OCI-LY1 (cell line): ENCODE measurements at regions not wholly inside any gene's neighbourhood (a gene's known extent, or its start where the extent isn't known, plus 50 kb on each side); places are given as distances from the start of the nearest gene placed in this dataset.

Source experiments
- H2AFZ ChIP-seq: fragments of 200-600 bp; sonication (generic), shearing (Covaris generic); 2 replicates; pipeline ENCODE4 v1.6.0; 2014; ENCODE audit warnings: antibody characterized with exemption, mild to moderate bottlenecking, low read length
- H3F3A ChIP-seq: fragments of 200-600 bp; sonication (generic), shearing (Covaris generic); 2 replicates; pipeline ENCODE4 v1.6.0; 2014; ENCODE audit warnings: mild to moderate bottlenecking, antibody characterized with exemption, low read length, moderate library complexity; ENCODE audit not compliant: insufficient read depth
- H3K27ac ChIP-seq: fragments of 200-600 bp; sonication (generic); 2 replicates; pipeline ENCODE4 v1.5.1; 2014; ENCODE audit warnings: low read length, mixed run types, mild to moderate bottlenecking, low read depth; ENCODE audit not compliant: poor library complexity, severe bottlenecking
- H3K27me3 ChIP-seq: fragments of 200-600 bp; sonication (generic); 2 replicates; pipeline ENCODE4 v1.6.0; 2014; ENCODE audit warnings: antibody characterized with exemption, mild to moderate bottlenecking, low read length, moderate library complexity; ENCODE audit not compliant: insufficient read depth
- H3K36me3 ChIP-seq: fragments of 200-600 bp; sonication (generic); 2 replicates; pipeline ENCODE4 v1.6.1; 2014; ENCODE audit warnings: mild to moderate bottlenecking, antibody characterized with exemption, low read length, moderate library complexity, mixed read lengths; ENCODE audit not compliant: insufficient read depth
- H3K4me1 ChIP-seq: fragments of 200-600 bp; sonication (generic); 2 replicates; pipeline ENCODE4 v1.5.1; 2014; ENCODE audit warnings: mild to moderate bottlenecking, low read length, moderate library complexity; ENCODE audit not compliant: insufficient read depth, severe bottlenecking
- H3K4me2 ChIP-seq: fragments of 200-600 bp; sonication (generic), shearing (Covaris generic); 2 replicates; pipeline ENCODE4 v1.6.1; 2014; ENCODE audit warnings: low read length
- H3K4me3 ChIP-seq: fragments of 200-600 bp; sonication (generic); 2 replicates; pipeline ENCODE4 v1.5.1; 2014; ENCODE audit warnings: low read length, low read depth, mild to moderate bottlenecking, mixed read lengths; ENCODE audit not compliant: poor library complexity, severe bottlenecking
- H3K79me2 ChIP-seq: fragments of 200-600 bp; shearing (Covaris generic); 2 replicates; pipeline ENCODE4 v1.6.1; 2016; ENCODE audit warnings: mixed run types, low read length, mixed read lengths; ENCODE audit not compliant: insufficient read depth
- H3K9ac ChIP-seq: fragments of 200-600 bp; sonication (generic), shearing (Covaris generic); 2 replicates; pipeline ENCODE4 v1.6.1; 2014; ENCODE audit warnings: mild to moderate bottlenecking, low read length, mixed read lengths
- H3K9me2 ChIP-seq: fragments of 200-600 bp; sonication (generic), shearing (Covaris generic); 2 replicates; pipeline ENCODE4 v1.6.1; 2014; ENCODE audit warnings: low read depth, mild to moderate bottlenecking, low read length, mixed read lengths
- H3K9me3 ChIP-seq: fragments of 200-600 bp; shearing (Covaris generic); 2 replicates; pipeline ENCODE4 v1.6.1; 2014; ENCODE audit warnings: low read length, mixed read lengths
- H4K20me1 ChIP-seq: fragments of 200-600 bp; sonication (generic), shearing (Covaris generic); 2 replicates; pipeline ENCODE4 v1.6.0; 2016; ENCODE audit warnings: mild to moderate bottlenecking, low read length; ENCODE audit not compliant: insufficient read depth
- EZH2 ChIP-seq: fragments of 200-600 bp; sonication (generic), shearing (Covaris generic); IDR thresholded peaks from 2 replicates; pipeline ENCODE4 v1.8.0; 2017; ENCODE audit warnings: borderline replicate concordance, mixed run types, mild to moderate bottlenecking, antibody characterized with exemption, low read length, moderate library complexity, mixed read lengths
- TF ChIP-seq, protein P1 (sequence below): fragments of 200-600 bp; sonication (generic), shearing (Covaris generic); IDR thresholded peaks from 2 replicates; pipeline ENCODE4 v1.5.1; 2017; ENCODE audit warnings: mild to moderate bottlenecking, antibody characterized with exemption, low read length, moderate library complexity, mixed read lengths

DNA sequence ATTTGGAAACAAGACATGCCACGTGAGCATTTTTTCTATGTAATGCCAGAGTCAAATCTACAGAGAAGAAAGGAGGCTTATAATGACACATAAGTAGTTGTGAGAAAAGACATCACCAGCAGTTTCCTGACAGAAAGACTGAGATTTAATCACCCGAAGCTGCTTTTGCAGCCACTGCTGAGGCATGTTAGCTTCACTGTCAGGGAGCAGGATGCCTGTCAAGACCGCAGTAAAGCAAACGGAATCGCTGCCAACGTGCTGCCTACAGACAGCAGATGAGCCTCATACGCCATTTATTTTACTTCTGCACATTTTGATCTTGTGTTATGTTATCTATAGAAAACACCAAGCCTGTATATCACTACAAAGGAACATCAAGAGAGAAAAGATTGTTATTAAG is 68.7 kb upstream of the NDST3 start:
- H3K79me2 ChIP-seq = no peaks in the 10 kb centered on the region
- no peak overlapping the region for H3K9ac ChIP-seq
- TF ChIP-seq, protein P1, sequence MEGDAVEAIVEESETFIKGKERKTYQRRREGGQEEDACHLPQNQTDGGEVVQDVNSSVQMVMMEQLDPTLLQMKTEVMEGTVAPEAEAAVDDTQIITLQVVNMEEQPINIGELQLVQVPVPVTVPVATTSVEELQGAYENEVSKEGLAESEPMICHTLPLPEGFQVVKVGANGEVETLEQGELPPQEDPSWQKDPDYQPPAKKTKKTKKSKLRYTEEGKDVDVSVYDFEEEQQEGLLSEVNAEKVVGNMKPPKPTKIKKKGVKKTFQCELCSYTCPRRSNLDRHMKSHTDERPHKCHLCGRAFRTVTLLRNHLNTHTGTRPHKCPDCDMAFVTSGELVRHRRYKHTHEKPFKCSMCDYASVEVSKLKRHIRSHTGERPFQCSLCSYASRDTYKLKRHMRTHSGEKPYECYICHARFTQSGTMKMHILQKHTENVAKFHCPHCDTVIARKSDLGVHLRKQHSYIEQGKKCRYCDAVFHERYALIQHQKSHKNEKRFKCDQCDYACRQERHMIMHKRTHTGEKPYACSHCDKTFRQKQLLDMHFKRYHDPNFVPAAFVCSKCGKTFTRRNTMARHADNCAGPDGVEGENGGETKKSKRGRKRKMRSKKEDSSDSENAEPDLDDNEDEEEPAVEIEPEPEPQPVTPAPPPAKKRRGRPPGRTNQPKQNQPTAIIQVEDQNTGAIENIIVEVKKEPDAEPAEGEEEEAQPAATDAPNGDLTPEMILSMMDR = no peak
- no peak for TF ChIP-seq EZH2
- no peaks in the 10 kb centered on the region for H4K20me1 ChIP-seq
- no peaks in the 10 kb centered on the region for H3F3A ChIP-seq
- no peaks in the 10 kb centered on the region for H3K9me2 ChIP-seq
- H3K27ac ChIP-seq = no peak overlapping the region
- H3K4me1 ChIP-seq = no peaks in the 10 kb centered on the region
- no peak overlapping the region for H3K4me3 ChIP-seq
- no peaks in the 10 kb centered on the region for H3K36me3 ChIP-seq
- H3K27me3 ChIP-seq = no peaks in the 10 kb centered on the region
- H3K9me3 ChIP-seq = no peaks in the 10 kb centered on the region
- no peak overlapping the region for H3K4me2 ChIP-seq
- H2AFZ ChIP-seq = no peak overlapping the region

DNA sequence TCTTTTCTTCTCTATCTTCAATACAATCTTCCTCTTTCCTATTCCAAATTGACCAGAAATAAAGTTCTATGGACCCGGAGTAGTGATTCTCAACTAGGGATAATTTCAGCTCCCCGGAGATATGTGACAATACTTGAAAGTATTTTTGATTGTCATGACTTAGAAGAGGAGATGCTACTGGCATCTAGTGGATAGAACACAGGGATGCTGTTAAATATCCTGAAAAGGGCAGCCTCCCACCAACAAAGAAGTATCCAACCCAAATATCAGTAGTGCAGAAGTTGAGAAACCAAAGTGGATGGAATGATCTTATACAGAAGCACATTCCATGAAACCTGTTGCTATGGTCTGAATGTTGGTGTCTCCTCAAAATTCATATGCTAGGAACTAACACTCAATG is 65.7 kb upstream of the NDST3 start:
- H2AFZ ChIP-seq = no peak overlapping the region
- H3K79me2 ChIP-seq = no peaks in the 10 kb centered on the region
- no peaks in the 10 kb centered on the region for H3K4me1 ChIP-seq
- H3F3A ChIP-seq = no peaks in the 10 kb centered on the region
- H3K27me3 ChIP-seq = no peaks in the 10 kb centered on the region
- H3K9ac ChIP-seq = no peak overlapping the region
- H3K9me3 ChIP-seq = no peaks in the 10 kb centered on the region
- H3K4me3 ChIP-seq = no peak overlapping the region
- H3K9me2 ChIP-seq = no peaks in the 10 kb centered on the region
- TF ChIP-seq, protein P1 = no peak
- TF ChIP-seq EZH2 = no peak
- no peak overlapping the region for H3K27ac ChIP-seq
- no peaks in the 10 kb centered on the region for H3K36me3 ChIP-seq
- no peaks in the 10 kb centered on the region for H4K20me1 ChIP-seq
- no peak overlapping the region for H3K4me2 ChIP-seq

DNA sequence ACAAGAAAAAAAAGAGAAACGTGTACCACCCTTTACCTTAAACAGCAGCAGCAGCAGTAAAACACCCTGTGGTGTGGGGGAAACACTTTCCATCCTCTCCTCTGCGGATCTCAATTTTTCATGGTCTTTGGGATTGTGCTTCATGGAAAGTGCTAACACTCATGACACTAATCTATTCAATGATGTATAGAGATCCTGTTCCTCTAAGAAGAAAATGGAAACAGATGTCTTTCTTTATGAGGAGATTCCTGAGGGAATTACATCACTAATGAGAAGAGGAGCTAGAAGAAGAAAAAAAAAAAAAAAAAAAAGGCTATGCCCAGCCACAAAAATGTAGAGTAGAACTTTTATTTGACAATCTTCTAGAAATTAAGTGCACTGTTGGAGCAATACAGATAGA is 62.9 kb upstream of the NDST3 start:
- Histone ChIP-seq H3K27me3 (no peaks in the 10 kb centered on the region), H3K9me2 (no peaks in the 10 kb centered on the region), H3K4me1 (no peaks in the 10 kb centered on the region), H3F3A (no peaks in the 10 kb centered on the region), H3K9ac (no peak overlapping the region), H4K20me1 (no peaks in the 10 kb centered on the region), H3K36me3 (no peaks in the 10 kb centered on the region), H3K27ac (no peak overlapping the region), H3K4me3 (no peak overlapping the region), H3K79me2 (no peaks in the 10 kb centered on the region), H3K9me3 (no peaks in the 10 kb centered on the region), H3K4me2 (no peak overlapping the region), H2AFZ (no peak overlapping the region)
- no peak for TF ChIP-seq EZH2
- TF ChIP-seq, protein P1 = no peak
